ENCODE measurements at regions not wholly inside any gene's neighbourhood (a gene's known extent, or its start where the extent isn't known, plus 50 kb on each side); places are given as distances from the start of the nearest gene placed in this dataset.

- H3K4me3 Mint-ChIP-seq (ENCODE audit: unreplicated experiment) = no peak overlapping the region
- no peaks in the 10 kb centered on the region for H3K9me3 Mint-ChIP-seq (ENCODE audit: low read depth)
- no peak overlapping the region for H3K27ac Mint-ChIP-seq (ENCODE audit: unreplicated experiment)
- no peaks in the 10 kb centered on the region for H3K4me1 Mint-ChIP-seq (ENCODE audit: low read depth)
- TF ChIP-seq CTCF (IDR thresholded peaks at IDR 0.05) = no peak
- H3K36me3 Mint-ChIP-seq (ENCODE audit: low read depth) = no peaks in the 10 kb centered on the region
- DNase-seq (ENCODE audit: low spot score) = no peak
- peaks cover 38% of the 10 kb centered on the region for H3K27me3 Mint-ChIP-seq (ENCODE audit: low read depth)
Observed at GRCh38 chr11:119897046-119897440, 168.0 kb upstream of the NECTIN1 start.

- no peak overlapping the region for H3K4me3 Mint-ChIP-seq (ENCODE audit: unreplicated experiment)
- no peak overlapping the region for H3K27ac Mint-ChIP-seq (ENCODE audit: unreplicated experiment)
- no peak for TF ChIP-seq CTCF (IDR thresholded peaks at IDR 0.05)
- no peak for DNase-seq (ENCODE audit: low spot score)
- H3K36me3 Mint-ChIP-seq (ENCODE audit: low read depth) = no peaks in the 10 kb centered on the region
- H3K9me3 Mint-ChIP-seq (ENCODE audit: low read depth) = no peaks in the 10 kb centered on the region
- H3K4me1 Mint-ChIP-seq (ENCODE audit: low read depth) = no peaks in the 10 kb centered on the region
- H3K27me3 Mint-ChIP-seq (ENCODE audit: low read depth) = peaks cover 35% of the 10 kb centered on the region
Observed at GRCh38 chr11:119896387-119897045, 167.5 kb upstream of the NECTIN1 start.

- TF ChIP-seq CTCF (IDR thresholded peaks at IDR 0.05) = no peak
Observed at GRCh38 chr11:119895981-119896380, 167.0 kb upstream of the NECTIN1 start.

GRCh38 chr11:119894916-119895315 lies 165.9 kb upstream of the NECTIN1 start:
- DNase-seq (ENCODE audit: low spot score) = no peak
- no peak overlapping the region for H3K27ac Mint-ChIP-seq (ENCODE audit: unreplicated experiment)
- no peaks in the 10 kb centered on the region for H3K36me3 Mint-ChIP-seq (ENCODE audit: low read depth)
- H3K4me3 Mint-ChIP-seq (ENCODE audit: unreplicated experiment) = no peak overlapping the region
- peaks cover 37% of the 10 kb centered on the region for H3K27me3 Mint-ChIP-seq (ENCODE audit: low read depth)
- TF ChIP-seq CTCF (IDR thresholded peaks at IDR 0.05) = no peak
- no peaks in the 10 kb centered on the region for H3K9me3 Mint-ChIP-seq (ENCODE audit: low read depth)
- H3K4me1 Mint-ChIP-seq (ENCODE audit: low read depth) = no peaks in the 10 kb centered on the region

More at GRCh38 chr11:119895981-119896380, 167.0 kb upstream of the NECTIN1 start:
- Mint-ChIP-seq H3K27me3 (ENCODE audit: low read depth) (peaks cover 35% of the 10 kb centered on the region), H3K4me1 (ENCODE audit: low read depth) (no peaks in the 10 kb centered on the region), H3K27ac (ENCODE audit: unreplicated experiment) (no peak overlapping the region), H3K36me3 (ENCODE audit: low read depth) (no peaks in the 10 kb centered on the region), H3K4me3 (ENCODE audit: unreplicated experiment) (no peak overlapping the region), H3K9me3 (ENCODE audit: low read depth) (no peaks in the 10 kb centered on the region)
- no peak for DNase-seq (ENCODE audit: low spot score)

- DNase-seq (ENCODE audit: low spot score) = no peak
- Mint-ChIP-seq H3K27me3 (ENCODE audit: low read depth) (peaks cover 46% of the 10 kb centered on the region), H3K9me3 (ENCODE audit: low read depth) (no peaks in the 10 kb centered on the region), H3K27ac (ENCODE audit: unreplicated experiment) (no peak overlapping the region), H3K4me1 (ENCODE audit: low read depth) (no peaks in the 10 kb centered on the region), H3K36me3 (ENCODE audit: low read depth) (no peaks in the 10 kb centered on the region), H3K4me3 (ENCODE audit: unreplicated experiment) (no peak overlapping the region)
- TF ChIP-seq CTCF (IDR thresholded peaks at IDR 0.05) = no peak
Observed at GRCh38 chr11:119892311-119892808, 163.4 kb upstream of the NECTIN1 start.

Data from chondrocyte (in vitro differentiated cells).